PFSK-1 (cell line): ENCODE measurements at regions not wholly inside any gene's neighbourhood (a gene's known extent, or its start where the extent isn't known, plus 50 kb on each side); places are given as distances from the start of the nearest gene placed in this dataset.

Experiments
- POLR2AphosphoS5 ChIP-seq: IDR thresholded peaks from 2 replicates; pipeline ENCODE4 v1.6.1; 2012; ENCODE audit warnings: low read depth, mild to moderate bottlenecking, control low read depth, low read length, moderate library complexity
- REST ChIP-seq, 2 experiments: IDR thresholded peaks; 2 replicates each; pipeline versions ENCODE4 v1.6.1 to v1.8.0; 2011 to 2012; ENCODE audit warnings: low read depth in 2 of 2, low read length in 2 of 2, control low read depth in 1 of 2, inconsistent platforms in 1 of 2, mild to moderate bottlenecking in 1 of 2, moderate library complexity in 1 of 2; ENCODE audit not compliant: insufficient read depth in 1 of 2
- SIN3A ChIP-seq: IDR thresholded peaks from 2 replicates; pipeline ENCODE4 v1.6.1; 2012; ENCODE audit warnings: mild to moderate bottlenecking, low read length, moderate library complexity, borderline replicate concordance; ENCODE audit not compliant: insufficient read depth
- TAF1 ChIP-seq: IDR thresholded peaks from 2 replicates; pipeline ENCODE4 v1.6.1; 2012; ENCODE audit warnings: low read length, control low read depth, borderline replicate concordance; ENCODE audit not compliant: insufficient read depth

- TF ChIP-seq REST (IDR thresholded peaks at IDR 0.05; ENCODE audit: insufficient read depth in 1 of 2, low read depth in 2 of 2, low read length in 2 of 2) (no peak), POLR2AphosphoS5 (no peak), SIN3A (no peak), TAF1 (no peak)
Measured at GRCh38 chr22:34486381-34486780, 566.1 kb upstream of the LARGE1 start.
